Left kidney (tissue), 1 donor: ENCODE measurements at regions not wholly inside any gene's neighbourhood (a gene's known extent, or its start where the extent isn't known, plus 50 kb on each side); places are given as distances from the start of the nearest gene placed in this dataset.

Experiments used
- DNase-seq: peaks from one replicate; pipeline ENCODE4 v3.0.0-alpha.2; 2013

DNA sequence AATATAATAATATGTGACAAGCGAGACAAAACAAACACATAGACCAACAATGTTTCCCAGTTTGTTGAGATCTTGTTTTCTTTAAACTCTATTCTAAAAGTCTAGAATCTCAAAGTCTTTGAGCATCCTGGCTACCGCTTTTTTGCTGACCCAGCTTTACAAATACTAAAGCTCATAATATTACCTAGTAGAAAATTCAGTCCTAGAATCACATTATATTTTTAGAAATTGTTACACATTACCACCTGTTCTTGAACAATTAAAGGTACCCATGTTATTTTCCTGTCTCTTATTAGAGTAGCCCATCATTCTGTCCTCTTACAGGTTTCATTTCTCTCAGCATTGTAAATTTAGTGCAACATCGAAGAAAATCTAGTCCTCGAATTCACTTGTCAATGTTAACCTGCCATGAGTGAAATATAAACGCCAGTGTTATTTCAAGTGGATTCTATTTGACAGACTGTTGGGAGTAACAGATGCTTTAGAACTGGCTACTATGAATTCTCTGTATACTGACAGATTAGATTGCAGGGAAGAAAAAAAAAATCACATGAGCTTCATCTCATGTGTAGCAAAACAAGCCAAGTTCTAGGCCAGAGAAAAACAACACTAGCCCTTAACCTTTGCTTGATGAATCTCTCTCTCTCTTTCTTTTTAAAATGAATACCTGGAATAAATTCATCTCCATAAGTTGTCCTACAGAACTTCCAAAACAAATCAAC, 851.2 kb upstream of the ADAMTS5 start:
- no peak for DNase-seq

GRCh38 chr21:27817074-27817473, 850.2 kb upstream of the ADAMTS5 start:
- no peak for DNase-seq

DNA sequence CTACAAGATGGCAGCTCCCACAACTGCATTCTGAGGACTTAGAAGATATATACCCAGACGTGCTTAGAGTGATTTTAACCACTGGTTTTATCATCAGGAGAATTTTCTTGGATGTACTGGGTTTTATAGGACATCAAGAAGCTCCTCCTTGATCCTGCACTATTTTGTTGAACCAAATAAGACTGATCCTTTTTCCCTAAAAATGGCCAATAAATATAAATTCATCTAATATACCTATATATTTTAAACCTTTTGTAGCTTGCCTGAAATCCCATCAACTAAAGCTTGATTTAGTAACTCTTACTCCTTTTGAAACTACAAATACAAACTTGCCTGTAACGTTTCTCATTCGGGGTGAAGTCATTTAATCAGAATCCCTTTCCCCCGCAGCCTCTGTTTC, 849.4 kb upstream of the ADAMTS5 start:
- no peak for DNase-seq

DNA sequence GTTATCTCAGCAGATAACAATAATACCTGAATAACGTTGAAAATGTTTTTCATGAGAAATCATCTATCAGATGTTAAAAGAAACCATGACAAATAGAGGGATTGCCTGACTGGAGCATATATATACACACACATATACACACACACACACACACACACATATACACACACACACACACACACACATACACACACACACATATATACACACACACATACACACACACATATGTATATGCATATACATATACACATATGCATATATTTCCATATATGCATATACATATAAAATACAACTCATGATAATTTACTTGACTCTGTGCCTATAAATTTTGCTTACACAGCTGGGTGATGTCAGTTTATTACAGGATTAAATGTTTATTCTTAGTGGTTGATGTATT, 847.3 kb upstream of the ADAMTS5 start:
- DNase-seq: no peak

GRCh38 chr21:27813750-27814149, 846.9 kb upstream of the ADAMTS5 start:
- no peak for DNase-seq

DNA sequence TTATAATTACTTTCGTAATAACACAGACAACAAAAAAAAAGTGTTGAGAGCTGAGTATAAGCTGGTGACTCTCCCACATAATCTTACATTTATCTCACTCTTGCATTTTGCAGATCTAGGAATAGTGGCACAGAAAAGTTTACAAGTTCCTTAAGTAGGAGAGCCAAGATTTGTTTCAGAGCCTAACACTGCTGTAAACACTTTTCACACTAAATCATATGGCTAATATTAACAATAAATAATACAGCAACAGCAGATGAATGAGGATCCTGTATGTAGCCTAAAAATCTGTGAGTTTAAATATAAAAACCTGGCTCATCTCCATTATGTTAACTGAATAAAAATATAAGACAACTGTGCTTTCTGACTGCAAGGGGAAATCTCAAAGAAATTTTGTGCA, 846.5 kb upstream of the ADAMTS5 start:
- no peak for DNase-seq

DNA sequence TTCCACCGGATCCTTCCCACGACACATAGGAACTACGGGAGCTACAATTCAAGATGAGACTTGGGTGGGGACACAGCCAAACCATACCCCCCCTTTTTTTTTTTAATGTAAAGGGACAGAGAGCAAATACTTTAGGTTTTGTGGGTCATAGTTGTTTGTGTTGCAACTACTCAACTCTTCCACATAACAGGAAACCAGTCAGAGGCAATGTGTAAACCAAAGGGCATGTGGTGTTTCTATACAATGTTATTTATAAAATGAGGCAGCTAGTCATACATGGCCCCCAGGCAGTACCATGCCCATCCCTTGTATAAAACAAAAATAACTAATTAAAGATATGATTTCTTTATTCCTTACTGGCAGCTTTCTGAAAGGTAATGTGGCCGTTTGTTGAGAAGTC, 845.4 kb upstream of the ADAMTS5 start:
- no peak for DNase-seq

GRCh38 chr21:27808923-27809322, 842.0 kb upstream of the ADAMTS5 start:
- no peak for DNase-seq

GRCh38 chr21:27807596-27807995, 840.7 kb upstream of the ADAMTS5 start:
- DNase-seq: no peak

GRCh38 chr21:27806281-27806680, 839.4 kb upstream of the ADAMTS5 start:
- DNase-seq: no peak

DNA sequence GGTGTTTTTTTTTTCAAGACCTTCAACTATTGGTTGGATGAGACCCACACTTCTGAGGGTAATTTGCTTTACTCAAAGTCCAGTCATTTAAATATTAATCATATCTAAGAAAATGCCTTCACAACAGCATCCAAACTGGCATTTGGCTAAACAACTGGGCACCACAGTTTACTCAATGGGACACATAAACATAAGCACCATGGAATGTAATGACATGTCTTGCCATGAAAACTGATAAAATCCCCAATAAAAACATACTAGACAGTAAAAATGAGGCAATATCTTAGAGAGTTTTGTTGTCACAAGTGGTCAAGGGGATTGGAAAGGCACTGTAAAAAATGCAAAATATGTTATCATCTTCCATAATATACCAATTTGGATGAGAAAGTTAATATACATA, 838.8 kb upstream of the ADAMTS5 start:
- no peak for DNase-seq

DNA sequence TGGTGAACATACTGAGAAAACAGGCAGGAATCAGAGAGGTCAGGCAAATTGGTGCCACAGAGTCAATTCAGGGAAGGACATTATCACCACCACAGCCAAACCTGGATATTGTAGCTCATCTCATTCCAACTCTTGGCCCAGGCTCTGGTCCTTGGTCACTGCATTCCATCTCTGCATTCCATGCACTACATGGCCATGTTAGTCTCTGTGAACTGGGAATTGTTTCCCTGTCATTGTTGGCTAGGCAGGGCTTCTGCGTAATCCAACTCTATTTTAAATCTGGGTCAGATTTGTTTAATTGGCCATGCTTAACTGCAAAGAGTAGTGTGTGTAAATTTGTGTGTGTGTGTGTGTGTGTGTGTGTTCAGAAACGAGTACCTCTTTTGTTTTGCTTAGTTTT, 837.6 kb upstream of the ADAMTS5 start:
- DNase-seq: no peak

DNA sequence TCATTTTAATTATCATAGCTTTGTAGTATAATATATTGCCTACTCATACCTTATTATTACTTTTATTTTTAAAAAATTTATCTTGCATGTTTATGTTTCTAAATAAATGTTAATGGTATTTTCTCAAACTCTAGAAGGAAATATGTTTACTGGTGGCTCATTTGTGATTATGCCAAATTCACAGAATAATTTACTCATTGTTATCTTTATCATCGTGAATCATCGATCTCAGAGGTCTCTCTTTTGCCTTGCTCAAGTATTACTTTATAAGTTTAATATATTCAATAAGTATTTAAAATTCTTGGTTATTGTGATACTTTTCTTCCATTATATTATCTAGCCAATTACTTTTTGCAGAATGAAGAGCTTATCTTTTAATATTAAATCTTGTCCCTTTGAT, 836.7 kb upstream of the ADAMTS5 start:
- DNase-seq: no peak

DNA sequence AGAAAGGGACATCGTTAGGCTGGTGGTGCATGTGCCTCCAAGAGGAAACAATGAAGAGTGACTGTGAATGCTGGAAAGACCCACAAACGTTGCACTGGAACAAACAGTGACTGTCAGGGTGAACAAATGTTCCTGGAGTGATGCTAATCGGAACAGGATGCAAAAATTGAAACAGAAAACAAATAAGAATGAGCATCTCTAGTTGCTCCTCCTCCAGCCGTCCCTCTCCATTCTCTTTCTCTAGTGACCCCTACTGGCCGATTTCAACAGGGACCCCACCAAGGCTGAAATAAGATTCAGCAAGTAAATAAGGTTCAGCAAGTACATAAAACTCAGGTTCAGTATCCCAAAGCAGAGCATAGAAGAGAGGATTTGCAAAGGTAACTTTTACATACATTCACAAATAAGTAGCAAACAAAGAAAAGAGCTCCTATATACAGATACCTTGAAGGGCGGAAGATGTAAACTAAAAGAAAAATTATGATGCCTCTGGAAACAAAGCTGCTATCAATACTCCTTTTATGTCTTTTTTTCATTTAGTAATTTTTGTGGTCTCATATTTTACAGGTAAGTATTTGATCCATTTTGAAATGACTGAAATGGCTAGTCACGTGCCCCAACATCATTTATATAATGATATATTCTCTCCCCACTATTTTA, 836.1 kb upstream of the ADAMTS5 start:
- no peak for DNase-seq

DNA sequence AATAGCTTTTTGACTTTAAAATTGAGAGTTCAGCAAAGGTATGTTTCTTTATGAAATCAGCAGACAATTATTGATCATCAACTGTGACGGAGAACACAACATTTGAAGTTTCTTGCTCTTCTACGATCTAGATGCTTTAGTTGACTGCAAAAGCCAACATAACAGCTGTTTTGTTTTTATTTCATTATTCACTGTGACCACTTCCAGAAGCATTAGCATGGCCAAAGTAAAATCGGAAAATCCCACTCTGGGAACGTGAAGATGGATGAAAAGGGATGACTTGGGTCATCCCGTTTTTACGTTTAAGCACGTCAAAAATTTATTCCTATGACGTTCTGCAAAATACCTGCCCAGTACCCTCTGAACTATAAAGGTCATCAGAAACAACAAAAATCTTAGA, 833.0 kb upstream of the ADAMTS5 start:
- no peak for DNase-seq

GRCh38 chr21:27796106-27796505, 829.2 kb upstream of the ADAMTS5 start:
- no peak for DNase-seq

GRCh38 chr21:27795418-27795817, 828.5 kb upstream of the ADAMTS5 start:
- DNase-seq: no peak

- no peak for DNase-seq
Measured at GRCh38 chr21:27793901-27794300, 827.0 kb upstream of the ADAMTS5 start.

GRCh38 chr21:27787046-27787445, 820.2 kb upstream of the ADAMTS5 start:
- no peak for DNase-seq

- DNase-seq: no peak
Measured at GRCh38 chr21:27779606-27780005, 812.7 kb upstream of the ADAMTS5 start.

GRCh38 chr21:27776925-27777553, 810.2 kb upstream of the ADAMTS5 start:
- DNase-seq: no peak

- DNase-seq: no peak
Measured at GRCh38 chr21:27772816-27773215, 805.9 kb upstream of the ADAMTS5 start.

DNA sequence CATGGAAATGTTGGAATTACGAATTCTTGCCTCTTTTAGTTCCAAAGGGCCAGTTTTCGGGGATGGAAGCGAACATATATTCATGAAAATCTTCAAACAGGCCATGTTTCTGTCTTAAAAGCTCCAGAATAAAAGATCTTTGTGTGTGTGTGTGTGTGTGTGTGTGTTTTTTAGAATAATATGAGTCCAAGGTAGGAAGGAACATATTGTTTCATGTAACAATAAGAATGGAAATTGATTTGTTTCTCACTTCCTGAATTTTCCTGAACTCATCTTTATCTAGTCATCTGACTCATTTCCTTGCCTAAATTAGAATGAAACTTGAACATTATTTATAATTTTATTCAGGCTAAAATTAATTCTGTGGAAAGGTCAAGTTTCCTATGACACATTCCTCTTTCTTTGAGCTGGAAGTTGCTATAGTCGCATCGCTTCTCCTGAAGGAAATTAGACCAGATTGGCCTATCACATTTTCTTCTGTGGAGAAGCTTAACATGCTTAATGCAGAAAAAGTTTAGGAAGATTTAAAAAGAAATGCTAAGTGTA, 805.1 kb upstream of the ADAMTS5 start:
- no peak for DNase-seq
